HCT116 (cell line): ENCODE measurements at regions not wholly inside any gene's neighbourhood (a gene's known extent, or its start where the extent isn't known, plus 50 kb on each side); places are given as distances from the start of the nearest gene placed in this dataset.

ENCODE experiments used
- ATAC-seq: fragments of 200-7000 bp; cut with Tn5 transposase; 2 replicates; pipeline ENCODE4 v1.9.1; 2020; ENCODE audit warnings: mild to moderate bottlenecking, moderate library complexity
- BruUV-seq: library from RNA; stranded (reverse); fragments of 400-500 nt; replicated peaks from 2 replicates; lab custom pipeline; 2021; lab: Mats Ljungman, UMichigan
- CTCF ChIA-PET: fragments of 300-600 bp; sonication (Branson Sonifier 250); formaldehyde crosslinking; loops from one replicate; lab custom pipeline; 2021; ENCODE audit warnings: antibody characterized with exemption; lab: Charles Lee
- POLR2A ChIA-PET: fragments of 300-600, 350-600 bp; sonication (Branson Sonifier 250); formaldehyde crosslinking; loops from one replicate; lab custom pipeline; 2021; ENCODE audit warnings: antibody characterized with exemption; lab: Charles Lee
- RAD21 ChIA-PET, 2 experiments: fragments of 300-600 bp; sonication (Branson Sonifier 250); formaldehyde crosslinking; loops; one replicate each; lab custom pipeline; 2023; ENCODE audit warnings: low total read pairs in 2 of 2; ENCODE audit not compliant: uncharacterized antibody in 2 of 2, unreplicated experiment in 2 of 2, low non-redundant PET in 1 of 2; lab: Charles Lee
- DNase-seq: peaks from one replicate; pipeline ENCODE4 v3.0.0-alpha.2; 2010; ENCODE audit warnings: low read depth, low spot score
- H2AFZ ChIP-seq: fragments of 200-600 bp; shearing (Covaris generic), sonication (generic); 2 replicates; pipeline ENCODE4 v1.6.1; 2017; ENCODE audit warnings: low read depth, mixed run types, mixed read lengths, antibody characterized with exemption, low read length; ENCODE audit not compliant: poor library complexity, severe bottlenecking
- H3K27ac ChIP-seq: 2 replicates; pipeline ENCODE4 v1.5.1; 2012; ENCODE audit warnings: low read depth, low read length
- H3K27me3 ChIP-seq: fragments of 200-600 bp; sonication (generic); 2 replicates; pipeline ENCODE4 v1.6.1; 2016; ENCODE audit warnings: mixed run types, low read length, mixed read lengths; ENCODE audit not compliant: insufficient read depth
- H3K36me3 ChIP-seq, 2 experiments: fragments of 200-500 bp in 1 of 2; fragments of 200-600 bp in 1 of 2; sonication (Bioruptor generic) in 1 of 2; sonication (generic) in 1 of 2; 2 replicates each; pipeline versions ENCODE4 v1.5.1 to v1.6.1; 2014 to 2016; ENCODE audit warnings: low read length in 2 of 2, inconsistent platforms in 1 of 2, mixed read lengths in 1 of 2, mixed run types in 1 of 2; ENCODE audit not compliant: insufficient read depth in 2 of 2, control insufficient read depth in 1 of 2
- H3K4me1 ChIP-seq, 2 experiments: fragments of 200-600 bp in 1 of 2; sonication (generic) in 1 of 2; 2 replicates each; pipeline versions ENCODE4 v1.5.1 to v1.6.1; 2012 to 2017; ENCODE audit warnings: low read length in 2 of 2, inconsistent platforms in 1 of 2, mild to moderate bottlenecking in 1 of 2, mixed read lengths in 1 of 2, mixed run types in 1 of 2, moderate library complexity in 1 of 2; ENCODE audit not compliant: insufficient read depth in 2 of 2, control insufficient read depth in 1 of 2
- H3K4me2 ChIP-seq: fragments of 200-600 bp; sonication (generic); 2 replicates; pipeline ENCODE4 v1.6.1; 2017; ENCODE audit warnings: mixed run types, low read length, mixed read lengths
- H3K4me3 ChIP-seq, 2 experiments: fragments of 200-600 bp in 1 of 2; sonication (generic) in 1 of 2; replicated peaks in 1 of 2; 2 replicates each; pipeline ENCODE4 v1.5.1; 2011 to 2016; ENCODE audit warnings: low read length in 2 of 2, control low read depth in 1 of 2, low read depth in 1 of 2, mild to moderate bottlenecking in 1 of 2, mixed read lengths in 1 of 2, mixed run types in 1 of 2
- H3K79me2 ChIP-seq: fragments of 200-600 bp; sonication (generic); 2 replicates; pipeline ENCODE4 v1.6.1; 2017; ENCODE audit warnings: mild to moderate bottlenecking, mixed run types, low read length, moderate library complexity, mixed read lengths; ENCODE audit not compliant: insufficient read depth
- H3K9ac ChIP-seq: fragments of 200-600 bp; sonication (generic); 2 replicates; pipeline ENCODE4 v1.6.1; 2016; ENCODE audit warnings: low read length, mixed read lengths
- H3K9me2 ChIP-seq: fragments of 200-600 bp; sonication (generic), shearing (Covaris generic); 2 replicates; pipeline ENCODE4 v1.6.1; 2017; ENCODE audit warnings: mixed run types, mild to moderate bottlenecking, moderate library complexity; ENCODE audit not compliant: insufficient read depth
- H3K9me3 ChIP-seq, 2 experiments: fragments of 200-500 bp in 1 of 2; fragments of 200-600 bp in 1 of 2; sonication (Bioruptor generic) in 1 of 2; sonication (generic) in 1 of 2; 2 replicates each; pipeline ENCODE4 v1.6.1; 2014 to 2017; ENCODE audit warnings: low read length in 2 of 2, mixed read lengths in 2 of 2, inconsistent platforms in 1 of 2, low read depth in 1 of 2, mild to moderate bottlenecking in 1 of 2, mixed run types in 1 of 2, moderate library complexity in 1 of 2; ENCODE audit not compliant: control insufficient read depth in 1 of 2, insufficient read depth in 1 of 2
- H4K20me1 ChIP-seq: fragments of 200-600 bp; sonication (generic), shearing (Covaris generic); 2 replicates; pipeline ENCODE4 v1.6.1; 2017; ENCODE audit warnings: mixed run types, mild to moderate bottlenecking, moderate library complexity; ENCODE audit not compliant: insufficient read depth
- CEBPB ChIP-seq: IDR thresholded peaks from 2 replicates; pipeline ENCODE4 v1.6.1; 2012; ENCODE audit warnings: low read depth
- EGR1 ChIP-seq: IDR thresholded peaks from 2 replicates; pipeline ENCODE4 v1.6.1; 2012; ENCODE audit warnings: low read depth
- ELF1 ChIP-seq: IDR thresholded peaks from 2 replicates; pipeline ENCODE4 v1.6.1; 2012; ENCODE audit warnings: low read depth, borderline replicate concordance
- POLR2AphosphoS5 ChIP-seq: IDR thresholded peaks from 2 replicates; pipeline ENCODE4 v1.6.1; 2011; ENCODE audit warnings: mild to moderate bottlenecking, low read depth, low read length, moderate library complexity
- SRF ChIP-seq: IDR thresholded peaks from 2 replicates; pipeline ENCODE4 v1.6.1; 2012; ENCODE audit warnings: low read depth
- TCF7L2 ChIP-seq: IDR thresholded peaks from 2 replicates; pipeline ENCODE4 v1.7.0; 2011; ENCODE audit warnings: borderline replicate concordance, inconsistent platforms; ENCODE audit not compliant: insufficient read depth, insufficient read length; ENCODE audit errors: extremely low read depth
- YY1 ChIP-seq: IDR thresholded peaks from 2 replicates; pipeline ENCODE4 v1.6.1; 2011; ENCODE audit warnings: low read length, low read depth, moderate library complexity, mild to moderate bottlenecking; ENCODE audit not compliant: insufficient replicate concordance; ENCODE audit errors: extremely low read depth
- ZFX ChIP-seq: fragments of 450-650 bp; IDR thresholded peaks from 2 replicates; pipeline ENCODE4 v1.6.1; 2017
- intact Hi-C: fragments of 100-400 bp; cut with micrococcal nuclease; formaldehyde crosslinking; loops from 2 replicates; pipeline ENCODE4 v1.10.0; 2022
- TF ChIP-seq, protein P1 (sequence below): IDR thresholded peaks from 2 replicates; pipeline ENCODE4 v1.6.1; 2012
- TF ChIP-seq, protein P2 (sequence below), 3 experiments: fragments of 200-600 bp in 1 of 3; sonication (generic) in 1 of 3; IDR thresholded peaks in 2 of 3; conservative IDR thresholded peaks in 1 of 3; 2 replicates each; pipeline ENCODE4 v1.5.1; 2012 to 2017; ENCODE audit warnings: low read depth in 2 of 3, low read length in 2 of 3, antibody characterized with exemption in 1 of 3, borderline replicate concordance in 1 of 3, control low read depth in 1 of 3, mild to moderate bottlenecking in 1 of 3, mixed read lengths in 1 of 3, mixed run types in 1 of 3, moderate library complexity in 1 of 3; ENCODE audit not compliant: insufficient read depth in 1 of 3
- TF ChIP-seq, protein P3 (sequence below): IDR thresholded peaks from 2 replicates; pipeline ENCODE4 v1.6.1; 2012

DNA sequence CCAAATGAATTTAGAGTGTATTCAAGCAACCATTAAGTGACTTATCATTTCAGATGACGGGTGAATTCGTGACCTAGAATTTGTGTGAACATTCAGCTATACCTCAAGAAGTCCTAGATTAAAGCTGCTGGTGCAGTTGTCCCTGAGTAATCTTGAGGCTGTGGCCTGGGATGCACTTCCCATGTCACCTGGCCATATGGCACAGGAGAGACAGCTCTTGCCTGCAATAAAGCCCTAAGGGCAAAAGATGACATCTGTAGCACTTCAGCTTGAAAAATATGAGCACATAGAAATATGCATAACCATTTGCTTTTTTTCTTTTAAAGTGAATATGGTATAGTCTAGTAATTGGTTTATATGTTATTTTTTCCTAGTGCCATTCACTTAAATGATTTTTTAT, 125.8 kb downstream of the FHDC1 start:
- H3K9me3 ChIP-seq = no peaks in the 10 kb centered on the region
- H3K4me1 ChIP-seq = peaks cover 0 to under 1% of the 10 kb centered on the region in 2 experiments; a peak in 2 of 4 replicates
- H2AFZ ChIP-seq = no peak overlapping the region
- POLR2A ChIA-PET = no interaction called here
- ATAC-seq = no peak
- BruUV-seq = no TSS peak
- no peaks in the 10 kb centered on the region; the same call in 1 of the 2 replicates for H3K27me3 ChIP-seq
- H3K4me2 ChIP-seq = no peak overlapping the region
- CTCF ChIA-PET = no interaction called here
- intact Hi-C loops = no loop called here
- H3K36me3 ChIP-seq = no peaks in the 10 kb centered on the region
- no peaks in the 10 kb centered on the region for H3K79me2 ChIP-seq
- no peak overlapping the region for H3K27ac ChIP-seq
- no peaks in the 10 kb centered on the region for H3K9me2 ChIP-seq
- no peak overlapping the region for H3K9ac ChIP-seq
- H4K20me1 ChIP-seq = no peaks in the 10 kb centered on the region
- no peak for TF ChIP-seq SRF
- no peak for TF ChIP-seq TCF7L2
- TF ChIP-seq, protein P1, sequence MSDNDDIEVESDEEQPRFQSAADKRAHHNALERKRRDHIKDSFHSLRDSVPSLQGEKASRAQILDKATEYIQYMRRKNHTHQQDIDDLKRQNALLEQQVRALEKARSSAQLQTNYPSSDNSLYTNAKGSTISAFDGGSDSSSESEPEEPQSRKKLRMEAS = no peak
- DNase-seq = no peak
- RAD21 ChIA-PET = no interaction called here
- H3K4me3 ChIP-seq = no peak overlapping the region

DNA sequence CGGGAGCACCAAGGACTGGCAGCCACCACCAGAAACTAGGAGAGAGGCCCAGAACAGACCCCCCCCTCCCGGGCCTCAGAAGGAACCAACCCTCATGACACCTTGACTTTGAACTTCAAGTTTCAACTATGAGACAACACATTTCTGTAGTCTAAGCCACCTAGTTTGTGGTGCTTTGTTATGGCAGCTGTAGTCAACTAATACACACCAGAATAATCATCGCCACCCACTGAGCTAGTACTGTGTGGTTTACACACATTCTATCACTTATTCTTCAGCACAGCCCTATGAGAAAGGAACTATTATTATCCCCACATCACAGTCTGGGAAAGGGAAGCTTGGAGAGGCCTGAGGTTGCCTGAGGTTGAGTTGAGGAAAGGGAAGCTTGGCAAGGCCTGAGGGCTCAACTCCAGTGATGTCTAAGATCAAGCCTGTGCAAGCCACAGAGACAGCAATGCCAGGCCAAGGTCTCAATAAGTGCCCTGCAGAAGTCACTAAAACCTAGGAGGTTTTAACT, 126.6 kb downstream of the FHDC1 start:
- no TSS peak for BruUV-seq

More for the DNA sequence above, 126.6 kb downstream of the FHDC1 start:
- no peaks in the 10 kb centered on the region for H3K79me2 ChIP-seq
- no peaks in the 10 kb centered on the region for H4K20me1 ChIP-seq
- no peaks in the 10 kb centered on the region for H3K9me2 ChIP-seq
- no peak overlapping the region for H3K4me2 ChIP-seq
- no peak for ATAC-seq
- H3K9ac ChIP-seq = no peak overlapping the region
- ChIA-PET CTCF (no interaction called here), RAD21 (interaction anchor here in 1 of 2 experiments (0.5 kb wide), 1 partner anchor 216 kb away, joined by 3 read pairs; no protein-coding TSS in a partner anchor), POLR2A (no interaction called here)
- H3K4me1 ChIP-seq = peaks cover 0 to 7% of the 10 kb centered on the region in 2 experiments; a peak in 2 of 4 replicates
- intact Hi-C loops = no loop called here
- DNase-seq = no peak
- H2AFZ ChIP-seq = no peak overlapping the region
- H3K36me3 ChIP-seq = no peaks in the 10 kb centered on the region
- no peak overlapping the region for H3K27ac ChIP-seq
- H3K27me3 ChIP-seq = no peaks in the 10 kb centered on the region
- TF ChIP-seq, protein P2, sequence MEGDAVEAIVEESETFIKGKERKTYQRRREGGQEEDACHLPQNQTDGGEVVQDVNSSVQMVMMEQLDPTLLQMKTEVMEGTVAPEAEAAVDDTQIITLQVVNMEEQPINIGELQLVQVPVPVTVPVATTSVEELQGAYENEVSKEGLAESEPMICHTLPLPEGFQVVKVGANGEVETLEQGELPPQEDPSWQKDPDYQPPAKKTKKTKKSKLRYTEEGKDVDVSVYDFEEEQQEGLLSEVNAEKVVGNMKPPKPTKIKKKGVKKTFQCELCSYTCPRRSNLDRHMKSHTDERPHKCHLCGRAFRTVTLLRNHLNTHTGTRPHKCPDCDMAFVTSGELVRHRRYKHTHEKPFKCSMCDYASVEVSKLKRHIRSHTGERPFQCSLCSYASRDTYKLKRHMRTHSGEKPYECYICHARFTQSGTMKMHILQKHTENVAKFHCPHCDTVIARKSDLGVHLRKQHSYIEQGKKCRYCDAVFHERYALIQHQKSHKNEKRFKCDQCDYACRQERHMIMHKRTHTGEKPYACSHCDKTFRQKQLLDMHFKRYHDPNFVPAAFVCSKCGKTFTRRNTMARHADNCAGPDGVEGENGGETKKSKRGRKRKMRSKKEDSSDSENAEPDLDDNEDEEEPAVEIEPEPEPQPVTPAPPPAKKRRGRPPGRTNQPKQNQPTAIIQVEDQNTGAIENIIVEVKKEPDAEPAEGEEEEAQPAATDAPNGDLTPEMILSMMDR (IDR thresholded peaks at IDR 0.05 in 2 of 3, conservative IDR thresholded peaks at IDR 0.05 in 1 of 3; ENCODE audit: borderline replicate concordance in 1 of 3, insufficient read depth in 1 of 3, low read depth in 2 of 3, low read length in 2 of 3) = no peak
- TF ChIP-seq CEBPB = no peak
- TF ChIP-seq POLR2AphosphoS5 = no peak
- TF ChIP-seq, protein P3, sequence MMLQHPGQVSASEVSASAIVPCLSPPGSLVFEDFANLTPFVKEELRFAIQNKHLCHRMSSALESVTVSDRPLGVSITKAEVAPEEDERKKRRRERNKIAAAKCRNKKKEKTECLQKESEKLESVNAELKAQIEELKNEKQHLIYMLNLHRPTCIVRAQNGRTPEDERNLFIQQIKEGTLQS = no peak
- TF ChIP-seq ELF1 = no peak
- no peak for TF ChIP-seq YY1
- no peak for TF ChIP-seq EGR1
- TF ChIP-seq TCF7L2 = no peak
- TF ChIP-seq ZFX = no peak
- no peak overlapping the region for H3K4me3 ChIP-seq
- no peaks in the 10 kb centered on the region for H3K9me3 ChIP-seq
